Stimulated activated CD4-positive, alpha-beta T cell treated with anti-CD3 and anti-CD28 coated beads, Interleukin-1b, Interleukin-23, amount 100 ng/mL, for 24 hours (primary cell): ENCODE measurements at regions not wholly inside any gene's neighbourhood (a gene's known extent, or its start where the extent isn't known, plus 50 kb on each side); places are given as distances from the start of the nearest gene placed in this dataset.

Experiments
- DNase-seq, 4 experiments: peaks; one replicate each; pipeline ENCODE4 v3.0.0-alpha.2; 2020; ENCODE audit warnings: low read depth in 4 of 4, low spot score in 1 of 4

DNA sequence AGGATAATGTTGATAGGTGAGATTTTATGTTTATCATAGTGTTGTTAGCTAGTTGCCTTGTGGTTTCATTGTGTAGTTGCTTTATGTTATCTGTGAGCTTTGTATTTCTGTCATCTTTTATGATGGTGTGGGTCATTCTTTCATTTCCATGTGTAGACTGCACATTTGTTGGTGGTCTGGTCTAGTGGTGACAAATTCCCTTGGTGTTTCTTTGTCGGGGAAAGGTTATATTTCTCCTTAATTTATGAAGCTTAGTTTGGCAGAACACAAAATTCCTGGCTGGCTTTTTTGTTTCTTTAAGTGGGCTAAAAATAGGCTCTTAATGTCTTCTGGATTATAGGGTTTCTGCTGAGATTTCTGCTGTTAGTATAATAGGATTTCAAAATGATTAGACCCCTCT is 347.2 kb upstream of the ADAMTS5 start:
- no peak for DNase-seq

DNA sequence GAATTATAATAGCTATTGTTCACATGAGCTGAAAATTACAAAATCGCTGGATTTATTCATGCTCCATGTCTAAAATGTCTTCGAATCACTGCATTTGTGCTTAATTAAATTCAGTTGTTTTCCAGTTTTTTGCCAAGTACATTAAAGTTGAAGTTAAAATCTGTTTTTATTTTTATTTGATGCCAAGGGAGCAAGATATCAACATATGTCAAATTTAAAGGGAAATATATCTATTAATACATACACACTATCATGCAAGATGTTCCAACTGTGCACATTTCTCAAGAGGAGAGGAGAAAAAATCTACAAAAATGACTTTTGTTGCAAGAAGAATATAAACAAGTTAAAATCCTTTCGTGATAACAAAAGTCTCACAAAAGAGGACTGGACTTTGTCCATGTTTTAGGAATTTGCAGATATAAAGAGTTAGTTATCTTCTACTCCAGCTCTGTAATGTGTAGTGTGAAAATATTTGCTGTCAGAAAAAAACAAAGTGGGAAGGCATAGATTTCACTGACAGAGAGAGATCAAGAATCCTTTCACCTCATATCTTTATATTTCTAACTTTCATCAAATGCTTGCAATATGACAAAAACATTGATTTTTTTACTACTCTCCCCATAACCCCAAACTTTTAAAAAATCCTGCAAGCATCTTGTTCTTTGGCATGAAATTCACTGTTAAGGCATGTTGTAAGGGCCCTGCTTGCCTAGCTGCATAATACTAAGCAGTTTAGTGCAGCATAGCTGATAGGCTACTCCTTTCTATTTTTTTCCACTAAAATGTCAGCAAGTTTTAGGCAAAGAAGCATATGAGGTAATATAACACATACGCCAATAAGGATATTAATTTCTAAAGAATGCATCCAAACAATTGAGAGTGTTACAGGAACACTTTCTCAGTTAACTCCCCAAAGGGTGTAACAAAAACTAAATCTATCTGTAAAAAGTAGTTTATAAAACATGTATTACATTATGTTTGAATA is 340.2 kb upstream of the ADAMTS5 start:
- no peak for DNase-seq

- no peak for DNase-seq
Observed at GRCh38 chr21:27306206-27306605, 339.3 kb upstream of the ADAMTS5 start.

- DNase-seq: no peak
Observed at GRCh38 chr21:27301220-27301619, 334.3 kb upstream of the ADAMTS5 start.

DNA sequence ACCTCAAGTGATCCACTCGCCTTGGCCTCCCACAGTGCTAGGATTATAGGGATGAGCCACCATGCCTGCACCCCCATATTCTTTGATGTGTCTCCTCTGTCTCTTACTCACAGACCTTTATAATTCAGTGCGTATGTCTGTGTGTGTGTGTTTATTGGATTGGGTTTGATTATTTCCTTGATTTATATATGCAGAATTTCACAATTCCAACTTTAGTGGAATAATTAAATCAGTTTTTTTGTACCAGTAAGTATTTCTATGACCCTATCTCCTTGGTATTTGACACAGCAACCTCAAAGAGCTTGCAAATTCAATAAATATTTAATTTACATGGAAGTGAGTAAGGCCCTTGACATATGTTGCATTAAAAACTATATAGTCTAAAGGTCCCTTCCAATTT is 333.9 kb upstream of the ADAMTS5 start:
- no peak for DNase-seq

GRCh38 chr21:27298465-27298864 is 331.6 kb upstream of the ADAMTS5 start:
- DNase-seq: no peak

GRCh38 chr21:27293239-27293638 is 326.4 kb upstream of the ADAMTS5 start:
- no peak for DNase-seq

GRCh38 chr21:27292783-27293182 is 325.9 kb upstream of the ADAMTS5 start:
- no peak for DNase-seq

- no peak for DNase-seq
Observed at GRCh38 chr21:27292229-27292628, 325.3 kb upstream of the ADAMTS5 start.

GRCh38 chr21:27291006-27291405 is 324.1 kb upstream of the ADAMTS5 start:
- no peak for DNase-seq

DNA sequence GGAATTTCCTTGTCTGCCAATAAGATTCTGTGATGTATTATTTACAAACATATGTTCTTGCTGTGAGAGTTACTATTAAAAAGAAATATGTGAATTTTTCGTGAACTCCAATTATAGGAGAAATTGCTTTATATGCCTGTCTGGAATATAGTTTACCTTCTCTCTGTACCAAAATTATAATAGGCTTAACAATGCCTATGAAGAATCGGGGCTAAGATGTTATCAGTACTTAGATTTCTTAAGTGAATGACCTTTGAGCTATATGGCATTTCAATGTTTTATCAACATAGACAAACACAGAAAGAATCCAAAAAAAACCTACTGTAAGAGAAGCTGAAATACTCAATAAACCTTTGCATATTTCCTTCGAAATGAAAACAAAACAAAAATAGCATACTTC is 323.1 kb upstream of the ADAMTS5 start:
- DNase-seq: no peak

GRCh38 chr21:27286760-27287159 is 319.9 kb upstream of the ADAMTS5 start:
- no peak for DNase-seq

- DNase-seq: no peak
Observed at GRCh38 chr21:27277110-27277509, 310.2 kb upstream of the ADAMTS5 start.

DNA sequence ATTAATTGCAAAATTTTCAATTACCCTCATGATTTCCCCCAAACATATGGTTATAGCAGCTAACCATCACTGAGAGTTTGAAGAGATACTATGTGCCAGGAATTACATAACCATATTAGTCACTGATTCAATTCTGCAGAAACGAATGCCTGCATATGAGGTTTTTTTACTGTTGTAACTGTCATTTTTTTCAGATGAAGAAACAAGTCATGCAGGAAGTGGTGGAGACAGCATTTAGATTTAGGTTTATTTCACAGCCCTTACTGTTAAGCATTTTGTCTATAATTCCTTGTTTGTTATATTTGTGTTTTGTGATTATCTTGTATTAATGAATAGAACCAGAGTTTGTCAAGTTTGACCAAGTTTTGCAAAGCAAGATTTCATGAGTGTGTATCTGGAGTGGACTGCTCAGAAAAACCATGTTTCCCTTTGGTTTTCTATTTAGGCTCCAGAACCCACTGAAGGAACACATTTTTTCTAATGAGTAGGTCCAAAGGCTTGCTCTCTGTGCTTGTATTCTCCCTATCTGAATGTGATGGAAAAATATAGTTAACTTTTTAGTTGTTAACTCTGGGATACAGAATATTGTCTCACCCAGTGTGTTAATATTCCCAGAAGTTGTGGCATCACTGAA is 308.5 kb upstream of the ADAMTS5 start:
- no peak for DNase-seq

GRCh38 chr21:27269644-27270043 is 302.8 kb upstream of the ADAMTS5 start:
- no peak for DNase-seq

DNA sequence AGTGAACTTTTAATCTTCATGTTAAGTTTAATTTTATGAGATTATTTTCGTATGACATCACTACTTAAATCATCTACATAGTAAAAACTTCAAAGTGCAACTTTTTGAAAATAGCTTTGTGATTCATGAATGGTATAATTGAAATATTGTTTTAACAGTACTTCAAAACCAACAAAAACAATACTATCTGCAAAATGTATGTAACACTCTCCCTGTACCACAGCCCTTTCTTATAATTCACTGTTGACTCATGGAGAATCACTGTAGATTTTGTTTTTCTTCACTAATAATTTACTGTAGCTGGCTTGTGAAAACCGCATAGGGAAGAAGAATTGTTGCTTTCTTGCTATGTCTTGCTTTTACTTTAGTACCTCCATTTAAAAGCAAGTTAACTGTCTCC is 301.4 kb upstream of the ADAMTS5 start:
- DNase-seq: no peak

GRCh38 chr21:27265949-27266348 is 299.1 kb upstream of the ADAMTS5 start:
- DNase-seq: no peak

- DNase-seq: no peak
Observed at GRCh38 chr21:27265492-27265891, 298.6 kb upstream of the ADAMTS5 start.

DNA sequence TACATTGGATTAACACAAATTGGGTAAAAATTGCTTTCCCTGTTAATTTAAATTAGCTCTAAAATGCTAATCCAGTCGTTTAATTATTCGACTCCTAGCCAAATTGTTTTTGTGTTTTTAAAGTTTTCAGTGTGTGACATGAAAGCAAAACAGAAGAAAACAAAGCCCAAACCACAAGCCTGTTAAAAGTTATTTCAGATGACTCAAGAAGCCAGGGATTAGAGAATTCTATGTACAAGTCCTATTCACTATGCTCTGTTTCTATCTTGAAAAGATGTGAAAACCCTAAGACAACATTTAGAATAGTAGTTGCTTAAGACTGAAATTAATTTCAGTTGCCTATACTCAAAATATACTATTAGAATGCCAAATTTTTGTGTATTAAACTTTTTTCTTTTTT is 294.8 kb upstream of the ADAMTS5 start:
- DNase-seq: no peak

GRCh38 chr21:27260728-27261127 is 293.8 kb upstream of the ADAMTS5 start:
- no peak for DNase-seq

- DNase-seq: no peak
Observed at GRCh38 chr21:27258742-27259448, 292.0 kb upstream of the ADAMTS5 start.
